ENCODE measurements at regions not wholly inside any gene's neighbourhood (a gene's known extent, or its start where the extent isn't known, plus 50 kb on each side); places are given as distances from the start of the nearest gene placed in this dataset.

GRCh38 chr11:45572354-45573123 lies 92.9 kb downstream of the CHST1 start:
- no peaks in the 10 kb centered on the region for H3K4me1 Mint-ChIP-seq

GRCh38 chr11:45569776-45570175 lies 95.6 kb downstream of the CHST1 start:
- Mint-ChIP-seq H3K27me3 (ENCODE audit: low read depth in 3 of 3) (peaks cover 5 to 12% (median 8%) of the 10 kb centered on the region in 3 donors), H3K9me3 (no peaks in the 10 kb centered on the region), H3K4me3 (no peak overlapping the region), H3K4me1 (no peaks in the 10 kb centered on the region), H3K36me3 (no peaks in the 10 kb centered on the region), H3K27ac (no peak overlapping the region)
- TF ChIP-seq CTCF (IDR thresholded peaks at IDR 0.05): no peak
- intact Hi-C loops (cut with micrococcal nuclease): no loop called here
- Histone ChIP-seq H4K20me1 (ENCODE audit: insufficient read depth, low read length) (no peaks in the 10 kb centered on the region), H3K36me3 (replicated peaks in 1 of 2; ENCODE audit: control insufficient read depth in 1 of 2, insufficient read depth in 2 of 2, low read length in 2 of 2) (no peaks in the 10 kb centered on the region), H2AFZ (ENCODE audit: insufficient read depth, low read depth, low read length, poor library complexity, severe bottlenecking) (no peak overlapping the region), H3K9ac (ENCODE audit: insufficient read depth, low read length, poor library complexity, severe bottlenecking) (no peak overlapping the region), H3K4me3 (replicated peaks in 1 of 3; ENCODE audit: low read depth in 2 of 3, low read length in 3 of 3) (no peak overlapping the region), H3K9me3 (replicated peaks in 1 of 2; ENCODE audit: control insufficient read depth in 1 of 2, insufficient read depth in 1 of 2, low read length in 2 of 2) (no peaks in the 10 kb centered on the region), H3K4me2 (replicated peaks; ENCODE audit: extremely low read depth, low read length, poor library complexity, severe bottlenecking) (no peak overlapping the region), H3K27ac (ENCODE audit: low read depth in 1 of 2, low read length in 2 of 2) (no peak overlapping the region), H3K4me1 (ENCODE audit: control insufficient read depth in 1 of 2, insufficient read depth in 2 of 2, low read length in 2 of 2) (no peaks in the 10 kb centered on the region), H3K27me3 (ENCODE audit: control insufficient read depth in 2 of 2, insufficient read depth in 2 of 2, low read length in 2 of 2) (no peaks in the 10 kb centered on the region), H3K79me2 (ENCODE audit: insufficient read depth, low read length) (no peaks in the 10 kb centered on the region)
- no peak for DNase-seq
- 64% methylated on average over 7 of the region's 8 CpGs for WGBS (ENCODE audit: insufficient coverage)

More at GRCh38 chr11:45572354-45573123, 92.9 kb downstream of the CHST1 start:
- no peak overlapping the region for H3K4me2 ChIP-seq (replicated peaks; ENCODE audit: extremely low read depth, low read length, poor library complexity, severe bottlenecking)
- H3K9me3 Mint-ChIP-seq: no peaks in the 10 kb centered on the region
- H3K9ac ChIP-seq (ENCODE audit: insufficient read depth, low read length, poor library complexity, severe bottlenecking): no peak overlapping the region
- DNase-seq: no peak
- H3K79me2 ChIP-seq (ENCODE audit: insufficient read depth, low read length): no peaks in the 10 kb centered on the region
- H3K4me1 ChIP-seq (ENCODE audit: control insufficient read depth in 1 of 2, insufficient read depth in 2 of 2, low read length in 2 of 2): no peaks in the 10 kb centered on the region
- peaks cover 10 to 14% (median 11%) of the 10 kb centered on the region in 3 donors for H3K27me3 Mint-ChIP-seq (ENCODE audit: low read depth in 3 of 3)
- H3K36me3 Mint-ChIP-seq: no peaks in the 10 kb centered on the region
- WGBS (ENCODE audit: insufficient coverage): 78% methylated on average over 3 of the region's 7 CpGs
- TF ChIP-seq CTCF (IDR thresholded peaks at IDR 0.05): no peak
- H3K4me3 ChIP-seq (replicated peaks in 1 of 3; ENCODE audit: low read depth in 2 of 3, low read length in 3 of 3): no peak overlapping the region
- no peak overlapping the region for H2AFZ ChIP-seq (ENCODE audit: insufficient read depth, low read depth, low read length, poor library complexity, severe bottlenecking)
- H4K20me1 ChIP-seq (ENCODE audit: insufficient read depth, low read length): no peaks in the 10 kb centered on the region
- H3K27me3 ChIP-seq (ENCODE audit: control insufficient read depth in 2 of 2, insufficient read depth in 2 of 2, low read length in 2 of 2): peaks cover 0 to 2% of the 10 kb centered on the region in 2 donors
- intact Hi-C loops (cut with micrococcal nuclease): no loop called here
- H3K27ac ChIP-seq (ENCODE audit: low read depth in 1 of 2, low read length in 2 of 2): no peak overlapping the region
- H3K27ac Mint-ChIP-seq: no peak overlapping the region
- H3K36me3 ChIP-seq (replicated peaks in 1 of 2; ENCODE audit: control insufficient read depth in 1 of 2, insufficient read depth in 2 of 2, low read length in 2 of 2): no peaks in the 10 kb centered on the region
- H3K9me3 ChIP-seq (replicated peaks in 1 of 2; ENCODE audit: control insufficient read depth in 1 of 2, insufficient read depth in 1 of 2, low read length in 2 of 2): no peaks in the 10 kb centered on the region
- no peak overlapping the region for H3K4me3 Mint-ChIP-seq
